H1 (cell line): ENCODE measurements at regions not wholly inside any gene's neighbourhood (a gene's known extent, or its start where the extent isn't known, plus 50 kb on each side); places are given as distances from the start of the nearest gene placed in this dataset.

Source experiments
- CTCF ChIA-PET: fragments of 300-600 bp; sonication (Branson Sonifier 250); formaldehyde crosslinking; loops from one replicate; lab custom pipeline; 2021; ENCODE audit not compliant: partially characterized antibody; lab: Charles Lee
- POLR2A ChIA-PET: fragments of 300-600 bp; sonication (Branson Sonifier 250); formaldehyde crosslinking; loops from one replicate; lab custom pipeline; 2021; ENCODE audit warnings: inconsistent platforms; ENCODE audit not compliant: partially characterized antibody; lab: Charles Lee
- DNase-seq, 2 experiments: peaks; one replicate each; pipeline versions ENCODE4 v3.0.0 to v3.0.0-alpha.2; 2010 to 2022; ENCODE audit warnings: low spot score in 2 of 2, low read depth in 1 of 2, mixed read lengths in 1 of 2
- FAIRE-seq: peaks from 2 replicates; lab custom pipeline; 2011; peaks lifted over from hg19 to GRCh38; lab: Jason Lieb, UNC
- H2AFZ ChIP-seq: 2 replicates; pipeline ENCODE4 v1.8.1; 2012; ENCODE audit warnings: low read length, inconsistent platforms
- H2AK5ac ChIP-seq: 2 replicates; pipeline ENCODE4 v1.6.1; 2013; ENCODE audit warnings: low read depth, low read length
- H2BK120ac ChIP-seq: replicated peaks from 2 replicates; pipeline ENCODE3; 2013; ENCODE audit warnings: low read depth, low read length, inconsistent platforms
- H2BK12ac ChIP-seq: 2 replicates; pipeline ENCODE4 v1.6.1; 2013; ENCODE audit warnings: low read depth, low read length
- H2BK15ac ChIP-seq: 2 replicates; pipeline ENCODE4 v1.6.1; 2013; ENCODE audit warnings: low read length
- H2BK20ac ChIP-seq: 2 replicates; pipeline ENCODE4 v1.6.1; 2013; ENCODE audit warnings: low read length
- H2BK5ac ChIP-seq: 2 replicates; pipeline ENCODE4 v1.6.1; 2013; ENCODE audit warnings: low read depth, low read length
- H3K14ac ChIP-seq: 2 replicates; pipeline ENCODE4 v1.6.1; 2013; ENCODE audit warnings: inconsistent platforms; ENCODE audit not compliant: insufficient read length
- H3K18ac ChIP-seq: 2 replicates; pipeline ENCODE4 v1.6.1; 2013; ENCODE audit warnings: low read length; ENCODE audit errors: extremely low read depth
- H3K23ac ChIP-seq: 2 replicates; pipeline ENCODE4 v1.6.1; 2013; ENCODE audit warnings: inconsistent platforms; ENCODE audit not compliant: insufficient read length
- H3K23me2 ChIP-seq: 2 replicates; pipeline ENCODE4 v1.6.1; 2013; ENCODE audit warnings: low read depth, low read length
- H3K27ac ChIP-seq: 2 replicates; pipeline ENCODE4 v1.6.1; 2011; ENCODE audit warnings: low read depth, low read length, inconsistent platforms
- H3K27me3 ChIP-seq, 4 experiments: replicated peaks in 1 of 4; 1 replicate in 1 of 4; 2 replicates in 3 of 4; pipeline versions ENCODE4 v1.6.1 to v1.8.1; 2011 to 2013; ENCODE audit warnings: low read length in 3 of 4, mild to moderate bottlenecking in 3 of 4, inconsistent platforms in 2 of 4, mixed read lengths in 2 of 4, moderate library complexity in 1 of 4; ENCODE audit not compliant: control insufficient read depth in 3 of 4, insufficient read depth in 3 of 4; ENCODE audit errors: extremely low read depth in 1 of 4
- H3K36me3 ChIP-seq, 4 experiments: 2 replicates each; pipeline versions ENCODE4 v1.6.1 to v1.8.1; 2011 to 2013; ENCODE audit warnings: mild to moderate bottlenecking in 4 of 4, low read length in 3 of 4, moderate library complexity in 2 of 4, control low read depth in 1 of 4, inconsistent platforms in 1 of 4; ENCODE audit not compliant: insufficient read depth in 4 of 4, control insufficient read depth in 2 of 4
- H3K4ac ChIP-seq: replicated peaks from 2 replicates; pipeline ENCODE3; 2013; ENCODE audit warnings: low read length, low read depth, mixed read lengths, inconsistent platforms; ENCODE audit not compliant: insufficient read length
- H3K4me1 ChIP-seq, 4 experiments: replicated peaks in 1 of 4; 1 replicate in 1 of 4; 2 replicates in 3 of 4; pipeline versions ENCODE4 v1.6.1 to v1.8.1; 2011 to 2013; ENCODE audit warnings: low read length in 3 of 4, inconsistent platforms in 2 of 4, mixed read lengths in 1 of 4; ENCODE audit not compliant: insufficient read depth in 4 of 4, control insufficient read depth in 3 of 4
- H3K4me2 ChIP-seq, 2 experiments: 2 replicates each; pipeline versions ENCODE4 v1.6.1 to v1.8.1; 2011 to 2013; ENCODE audit warnings: low read depth in 2 of 2, low read length in 2 of 2, control low read depth in 1 of 2, inconsistent platforms in 1 of 2, mild to moderate bottlenecking in 1 of 2; ENCODE audit not compliant: insufficient read depth in 1 of 2
- H3K4me3 ChIP-seq, 4 experiments: fragments of 200-600, 300-600 bp in 1 of 4; sonication (generic), shearing (Covaris generic), sonication (Bioruptor Twin) in 1 of 4; 2 replicates each; pipeline versions ENCODE4 v1.5.1 to v1.8.1; 2011 to 2016; ENCODE audit warnings: low read length in 4 of 4, low read depth in 3 of 4, control low read depth in 2 of 4, inconsistent platforms in 2 of 4, mild to moderate bottlenecking in 2 of 4, mixed read lengths in 1 of 4, moderate library complexity in 1 of 4; ENCODE audit not compliant: insufficient read depth in 2 of 4; ENCODE audit errors: extremely low read depth in 1 of 4
- H3K56ac ChIP-seq: replicated peaks from 2 replicates; pipeline ENCODE3; 2013; ENCODE audit warnings: low read depth, mild to moderate bottlenecking, mixed read lengths, low read length, inconsistent platforms; ENCODE audit not compliant: insufficient read length
- H3K79me1 ChIP-seq: 2 replicates; pipeline ENCODE4 v1.6.1; 2013; ENCODE audit warnings: low read depth, low read length, control low read depth
- H3K79me2 ChIP-seq, 2 experiments: 2 replicates each; pipeline versions ENCODE4 v1.6.1 to v1.8.1; 2012 to 2013; ENCODE audit warnings: low read length in 2 of 2, mild to moderate bottlenecking in 2 of 2, inconsistent platforms in 1 of 2; ENCODE audit not compliant: insufficient read depth in 2 of 2, control insufficient read depth in 1 of 2
- H3K9ac ChIP-seq, 4 experiments: replicated peaks in 1 of 4; 1 replicate in 1 of 4; 2 replicates in 3 of 4; pipeline versions ENCODE4 v1.6.1 to v1.8.1; 2011 to 2013; ENCODE audit warnings: low read depth in 3 of 4, low read length in 3 of 4, control low read depth in 2 of 4, mild to moderate bottlenecking in 2 of 4, moderate library complexity in 2 of 4, inconsistent platforms in 1 of 4; ENCODE audit errors: extremely low read depth in 1 of 4
- H3K9me3 ChIP-seq, 2 experiments: 2 replicates each; pipeline versions ENCODE4 v1.6.1 to v1.8.1; 2012 to 2013; ENCODE audit warnings: mild to moderate bottlenecking in 2 of 2, moderate library complexity in 2 of 2, control low read depth in 1 of 2, inconsistent platforms in 1 of 2, low read depth in 1 of 2, low read length in 1 of 2, mixed read lengths in 1 of 2; ENCODE audit not compliant: insufficient read depth in 2 of 2
- H4K20me1 ChIP-seq, 2 experiments: replicated peaks in 1 of 2; 2 replicates each; pipeline versions ENCODE3 to v1.8.1; 2011 to 2013; ENCODE audit warnings: inconsistent platforms in 2 of 2, low read length in 2 of 2, mild to moderate bottlenecking in 1 of 2; ENCODE audit not compliant: insufficient read depth in 2 of 2, control insufficient read depth in 1 of 2
- H4K5ac ChIP-seq: 2 replicates; pipeline ENCODE4 v1.6.1; 2013; ENCODE audit warnings: low read length, low read depth, mixed read lengths, inconsistent platforms; ENCODE audit not compliant: insufficient read length
- H4K8ac ChIP-seq: 2 replicates; pipeline ENCODE4 v1.8.0; 2013; ENCODE audit warnings: mild to moderate bottlenecking, moderate library complexity, low read length, inconsistent platforms; ENCODE audit not compliant: insufficient read depth; ENCODE audit errors: extremely low read depth
- H4K91ac ChIP-seq: replicated peaks from 2 replicates; pipeline ENCODE3; 2013; ENCODE audit warnings: low read length, mixed read lengths, inconsistent platforms; ENCODE audit not compliant: insufficient read length
- EP300 ChIP-seq, 2 experiments: IDR thresholded peaks; 1 replicate in 1 of 2; 2 replicates in 1 of 2; pipeline ENCODE4 v1.6.1; 2011 to 2012; ENCODE audit warnings: low read depth in 2 of 2, low read length in 2 of 2, mild to moderate bottlenecking in 2 of 2, borderline replicate concordance in 1 of 2, inconsistent platforms in 1 of 2, moderate library complexity in 1 of 2
- GTF2F1 ChIP-seq: IDR thresholded peaks from 2 replicates; pipeline ENCODE4 v1.6.1; 2012; ENCODE audit warnings: low read depth, low read length, improper control_type of control experiment, borderline replicate concordance
- KDM4A ChIP-seq: IDR thresholded peaks from one replicate; pipeline ENCODE4 v1.7.1; 2012; ENCODE audit warnings: low read depth, mild to moderate bottlenecking, moderate library complexity, low read length, inconsistent platforms; ENCODE audit not compliant: severe bottlenecking
- NRF1 ChIP-seq: IDR thresholded peaks from 2 replicates; pipeline ENCODE4 v1.6.1; 2011; ENCODE audit warnings: mild to moderate bottlenecking, low read depth, low read length, improper control_type of control experiment
- RAD21 ChIP-seq, 2 experiments: IDR thresholded peaks in 1 of 2; conservative IDR thresholded peaks in 1 of 2; 2 replicates each; pipeline ENCODE4 v1.6.1; 2011; ENCODE audit warnings: low read depth in 2 of 2, low read length in 2 of 2, improper control_type of control experiment in 1 of 2, inconsistent platforms in 1 of 2, mild to moderate bottlenecking in 1 of 2, moderate library complexity in 1 of 2
- SAP30 ChIP-seq: fragments of 300-600 bp; sonication (generic); IDR thresholded peaks from 2 replicates; pipeline ENCODE4 v1.7.1; 2012; ENCODE audit warnings: low read length, moderate library complexity, mild to moderate bottlenecking, inconsistent platforms; ENCODE audit not compliant: insufficient read depth, insufficient replicate concordance
- SRF ChIP-seq: IDR thresholded peaks from 2 replicates; pipeline ENCODE4 v1.6.1; 2011; ENCODE audit warnings: mild to moderate bottlenecking, low read depth, low read length, moderate library complexity
- SUZ12 ChIP-seq: fragments of 200-600 bp; sonication (generic); IDR thresholded peaks from 2 replicates; pipeline ENCODE4 v1.6.1; 2012; ENCODE audit warnings: mild to moderate bottlenecking, inconsistent platforms, low read length, moderate library complexity, mixed read lengths
- TAF1 ChIP-seq: IDR thresholded peaks from 2 replicates; pipeline ENCODE4 v1.6.1; 2011; ENCODE audit warnings: mild to moderate bottlenecking, low read depth, low read length
- TBP ChIP-seq: IDR thresholded peaks from 2 replicates; pipeline ENCODE4 v1.6.1; 2011; ENCODE audit warnings: low read depth, low read length, improper control_type of control experiment
- YY1 ChIP-seq: IDR thresholded peaks from 2 replicates; pipeline ENCODE4 v1.6.1; 2011; ENCODE audit warnings: low read depth, mild to moderate bottlenecking, low read length
- WGBS, 2 experiments: shearing (Covaris generic) in 1 of 2; methylation state at CpG; one replicate each; pipeline versions ENCODE4 v1.1.6 to v1.1.7; 2013 to 2015; ENCODE audit warnings: low lambda C conversion rate in 2 of 2, mixed read lengths in 2 of 2, inconsistent platforms in 1 of 2, low coverage in 1 of 2, missing lambda C conversion rate in 1 of 2; ENCODE audit not compliant: insufficient replicate concordance in 2 of 2, insufficient coverage in 1 of 2, insufficient read length in 1 of 2; ENCODE audit errors: extremely low coverage in 1 of 2, missing lambda C conversion rate in 1 of 2; 5-methylcytosine and 5-hydroxymethylcytosine counted together

DNA sequence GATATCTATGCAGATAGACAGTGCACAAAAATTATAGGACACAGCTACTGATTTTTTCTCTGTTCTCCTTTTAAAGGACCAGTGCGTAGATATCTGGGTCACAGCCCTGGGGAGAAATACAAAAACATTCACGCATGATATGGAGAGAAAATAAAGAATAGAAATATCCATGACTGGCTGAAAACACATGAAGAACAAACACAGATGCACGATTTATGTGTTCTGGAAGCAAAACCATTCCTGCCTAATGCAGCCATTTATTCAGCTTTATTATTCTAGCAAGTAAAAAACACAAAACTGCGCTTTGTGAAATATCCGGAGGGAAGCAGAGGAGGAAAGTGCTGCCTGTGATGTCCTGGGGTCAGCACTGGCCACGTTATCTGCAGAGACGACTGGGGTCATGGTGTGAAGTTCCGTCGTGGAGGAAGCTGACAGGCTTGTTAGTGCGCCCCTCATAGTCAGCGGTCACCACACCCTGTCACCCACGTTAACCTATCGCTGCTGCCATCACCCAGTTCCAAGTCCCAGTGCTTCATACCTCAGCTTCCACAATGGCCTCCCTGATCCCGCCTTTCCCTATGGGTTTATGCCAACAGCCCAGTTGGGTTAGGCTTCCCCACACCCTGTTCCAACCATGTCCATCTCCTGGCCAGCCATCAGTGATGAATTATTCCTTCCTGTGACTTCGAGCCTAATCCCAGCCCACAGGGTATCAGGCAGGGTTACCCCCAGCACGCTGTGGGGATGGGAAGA is 86.6 kb upstream of the RPS6KA2 start:
- Histone ChIP-seq H2BK5ac (no peak overlapping the region), H3K9ac (no peak overlapping the region), H4K8ac (no peak overlapping the region), H3K4ac (no peak overlapping the region), H3K56ac (no peak overlapping the region), H3K4me2 (no peak overlapping the region), H2BK12ac (no peak overlapping the region), H2AK5ac (no peak overlapping the region), H3K23me2 (peaks cover 1% of the 10 kb centered on the region; the same call in 1 of the 2 replicates), H4K91ac (no peak overlapping the region), H3K27ac (no peak overlapping the region), H3K79me1 (no peaks in the 10 kb centered on the region), H3K9me3 (no peaks in the 10 kb centered on the region), H3K18ac (no peak overlapping the region), H3K14ac (no peak overlapping the region), H4K20me1 (peaks cover 0 to 2% of the 10 kb centered on the region in 2 experiments), H2BK15ac (no peak overlapping the region), H2BK20ac (no peak overlapping the region), H3K79me2 (no peaks in the 10 kb centered on the region), H2BK120ac (no peak overlapping the region), H3K4me3 (no peak overlapping the region), H4K5ac (no peak overlapping the region), H3K27me3 (peaks cover 0 to 1% (median 0%) of the 10 kb centered on the region in 4 experiments; a peak in 1 of 7 replicates), H3K36me3 (no peaks in the 10 kb centered on the region), H3K23ac (no peak overlapping the region), H2AFZ (no peak overlapping the region), H3K4me1 (no peaks in the 10 kb centered on the region)
- TF ChIP-seq RAD21 (IDR thresholded peaks at IDR 0.05 in 1 of 2, conservative IDR thresholded peaks at IDR 0.05 in 1 of 2; ENCODE audit: low read depth in 2 of 2, low read length in 2 of 2), result no peak
- no peak for TF ChIP-seq GTF2F1
- TF ChIP-seq SAP30, result no peak
- TF ChIP-seq KDM4A, result no peak
- no peak for TF ChIP-seq NRF1
- no peak for TF ChIP-seq TBP
- no peak for TF ChIP-seq YY1
- no peak for TF ChIP-seq SUZ12
- no peak for TF ChIP-seq SRF
- no peak for TF ChIP-seq TAF1
- no peak for TF ChIP-seq EP300 (IDR thresholded peaks at IDR 0.05; ENCODE audit: borderline replicate concordance in 1 of 2, low read depth in 2 of 2, low read length in 2 of 2)
- no peak for FAIRE-seq
- POLR2A ChIA-PET, result interaction anchor here (1.0 kb wide), 1 partner anchor 86 kb away, joined by 3 read pairs; the partner anchor contains the start of gene RPS6KA2
- 82% methylated on average over 16 of the region's 16 CpGs; no CpG with 5 or more reads in 1 of the 2 experiments for WGBS, 2 experiments
- DNase-seq, result no peak
- CTCF ChIA-PET, result interaction anchor here (0.6 to 5.7 kb wide), 25 partner anchors 8 to 1107 kb away, joined by 3 to 75 read pairs (median 4); no protein-coding TSS in a partner anchor
